Endothelial cell of umbilical vein (primary cell): ENCODE measurements at regions not wholly inside any gene's neighbourhood (a gene's known extent, or its start where the extent isn't known, plus 50 kb on each side); places are given as distances from the start of the nearest gene placed in this dataset.

ENCODE experiments used
- BruUV-seq: library from RNA; stranded (reverse); fragments of 400-500 nt; replicated peaks from 2 replicates; lab custom pipeline; 2021; lab: Mats Ljungman, UMichigan
- CTCF ChIA-PET: fragments of 300-600, 350-600 bp; sonication (Branson Sonifier 250); formaldehyde crosslinking; loops from one replicate; lab custom pipeline; 2021; ENCODE audit warnings: antibody characterized with exemption, inconsistent platforms; lab: Charles Lee
- POLR2A ChIA-PET: fragments of 300-600, 350-600 bp; sonication (Branson Sonifier 250); formaldehyde crosslinking; loops from one replicate; lab custom pipeline; 2021; ENCODE audit warnings: antibody characterized with exemption, inconsistent platforms; lab: Charles Lee
- DNase-seq: peaks from one replicate; pipeline ENCODE4 v3.0.0-alpha.2; 2011; ENCODE audit warnings: low read depth, low spot score
- FAIRE-seq: peaks from 2 replicates; lab custom pipeline; 2011; peaks lifted over from hg19 to GRCh38; lab: Jason Lieb, UNC
- H2AFZ ChIP-seq: 2 replicates; pipeline ENCODE4 v1.6.0; 2012; ENCODE audit warnings: low read depth, low read length, control low read depth, inconsistent platforms
- H3K27ac ChIP-seq: 2 replicates; pipeline ENCODE4 v1.5.1; 2011; ENCODE audit warnings: low read depth, mild to moderate bottlenecking, control low read depth, low read length, moderate library complexity; ENCODE audit not compliant: insufficient read depth
- H3K27me3 ChIP-seq, 2 experiments: 2 replicates each; pipeline versions ENCODE4 v1.6.0 to v1.6.1; 2011; ENCODE audit warnings: low read length in 2 of 2, mixed read lengths in 1 of 2; ENCODE audit not compliant: control insufficient read depth in 2 of 2, insufficient read depth in 2 of 2
- H3K36me3 ChIP-seq, 2 experiments: 2 replicates in 1 of 2; 3 replicates in 1 of 2; pipeline ENCODE4 v1.5.1; 2011; ENCODE audit warnings: low read length in 2 of 2, mild to moderate bottlenecking in 1 of 2, moderate library complexity in 1 of 2; ENCODE audit not compliant: control insufficient read depth in 2 of 2, insufficient read depth in 2 of 2; ENCODE audit errors: extremely low read depth in 1 of 2
- H3K4me1 ChIP-seq: 3 replicates; pipeline ENCODE4 v1.5.1; 2011; ENCODE audit warnings: mild to moderate bottlenecking, low read length; ENCODE audit not compliant: control insufficient read depth, insufficient read depth; ENCODE audit errors: extremely low read depth
- H3K4me2 ChIP-seq: 2 replicates; pipeline ENCODE4 v1.6.1; 2011; ENCODE audit warnings: low read length, control low read depth, mixed read lengths; ENCODE audit not compliant: insufficient read depth
- H3K4me3 ChIP-seq, 3 experiments: fragments of 200-600 bp in 1 of 3; sonication (generic), shearing (Covaris generic) in 1 of 3; replicated peaks in 1 of 3; 2 replicates each; pipeline ENCODE4 v1.5.1; 2011 to 2016; ENCODE audit warnings: control low read depth in 3 of 3, low read length in 3 of 3, mild to moderate bottlenecking in 2 of 3, inconsistent platforms in 1 of 3, low read depth in 1 of 3, moderate library complexity in 1 of 3; ENCODE audit not compliant: insufficient read depth in 1 of 3
- H3K79me2 ChIP-seq: 2 replicates; pipeline ENCODE4 v1.6.0; 2012; ENCODE audit warnings: low read length, inconsistent platforms; ENCODE audit not compliant: control insufficient read depth, insufficient read depth
- H3K9ac ChIP-seq: replicated peaks from 2 replicates; pipeline ENCODE3; 2011; ENCODE audit warnings: low read length, control low read depth; ENCODE audit not compliant: insufficient read depth; ENCODE audit errors: extremely low read depth
- H3K9me1 ChIP-seq: replicated peaks from 3 replicates; pipeline ENCODE4 v1.6.0; 2011; ENCODE audit warnings: mild to moderate bottlenecking, low read length; ENCODE audit not compliant: control insufficient read depth, insufficient read depth; ENCODE audit errors: extremely low read depth
- H3K9me3 ChIP-seq: replicated peaks from 2 replicates; pipeline ENCODE4 v1.5.1; 2012; ENCODE audit warnings: low read length, inconsistent platforms; ENCODE audit not compliant: control insufficient read depth, insufficient read depth
- H4K20me1 ChIP-seq: replicated peaks from 2 replicates; pipeline ENCODE3; 2011; ENCODE audit warnings: mild to moderate bottlenecking, low read length; ENCODE audit not compliant: control insufficient read depth, insufficient read depth; ENCODE audit errors: extremely low read depth
- EZH2 ChIP-seq: IDR thresholded peaks from 2 replicates; pipeline ENCODE4 v1.6.1; 2012; ENCODE audit warnings: borderline replicate concordance, low read depth, mild to moderate bottlenecking, moderate library complexity, low read length, inconsistent platforms; ENCODE audit not compliant: severe bottlenecking
- FOS ChIP-seq: IDR thresholded peaks from 2 replicates; pipeline ENCODE4 v1.6.1; 2011; ENCODE audit warnings: mild to moderate bottlenecking, low read length, moderate library complexity, borderline replicate concordance; ENCODE audit not compliant: insufficient read depth
- GATA2 ChIP-seq: IDR thresholded peaks from 2 replicates; pipeline ENCODE4 v1.7.0; 2011; ENCODE audit warnings: low read depth, mild to moderate bottlenecking, moderate library complexity, mixed read lengths, low read length; ENCODE audit not compliant: insufficient read length, insufficient read depth
- JUN ChIP-seq: IDR thresholded peaks from 2 replicates; pipeline ENCODE4 v1.6.1; 2011; ENCODE audit warnings: borderline replicate concordance, low read depth; ENCODE audit not compliant: insufficient read length, insufficient read depth
- MAX ChIP-seq: IDR thresholded peaks from 2 replicates; pipeline ENCODE4 v1.6.1; 2011; ENCODE audit not compliant: insufficient read depth, insufficient read length
- MYC ChIP-seq: IDR thresholded peaks from one replicate; pipeline ENCODE4 v1.6.1; 2011; ENCODE audit warnings: mild to moderate bottlenecking, low read depth, low read length
- POLR2A ChIP-seq: IDR thresholded peaks from 2 replicates; pipeline ENCODE4 v1.6.1; 2012; ENCODE audit warnings: low read depth, mild to moderate bottlenecking, control low read depth, low read length
- POLR2AphosphoS5 ChIP-seq: IDR thresholded peaks from 2 replicates; pipeline ENCODE4 v1.6.1; 2012; ENCODE audit warnings: low read depth, mild to moderate bottlenecking, control low read depth, low read length, moderate library complexity; ENCODE audit not compliant: insufficient read depth
- dilution Hi-C: fragments of 300-500 bp; cut with MboI; formaldehyde crosslinking; loops from one replicate; pipeline ENCODE4 v1.15.0; 2019; ENCODE audit warnings: low sequenced_read_pairs; ENCODE audit not compliant: extremely low pct_ligation_motif_present
- intact Hi-C: fragments of 100-400 bp; cut with micrococcal nuclease; formaldehyde crosslinking; loops from one replicate; pipeline ENCODE4 v1.10.0; 2022
- TF ChIP-seq, protein P1 (sequence below), 2 donors: IDR thresholded peaks; 1 replicate in 1 of 2; 2 replicates in 1 of 2; pipeline ENCODE4 v1.5.1; 2011; ENCODE audit warnings: low read length in 2 of 2, mild to moderate bottlenecking in 2 of 2, moderate library complexity in 2 of 2, control low read depth in 1 of 2, inconsistent platforms in 1 of 2, low read depth in 1 of 2; ENCODE audit not compliant: insufficient read depth in 1 of 2; ENCODE audit errors: extremely low read depth in 1 of 2

DNA sequence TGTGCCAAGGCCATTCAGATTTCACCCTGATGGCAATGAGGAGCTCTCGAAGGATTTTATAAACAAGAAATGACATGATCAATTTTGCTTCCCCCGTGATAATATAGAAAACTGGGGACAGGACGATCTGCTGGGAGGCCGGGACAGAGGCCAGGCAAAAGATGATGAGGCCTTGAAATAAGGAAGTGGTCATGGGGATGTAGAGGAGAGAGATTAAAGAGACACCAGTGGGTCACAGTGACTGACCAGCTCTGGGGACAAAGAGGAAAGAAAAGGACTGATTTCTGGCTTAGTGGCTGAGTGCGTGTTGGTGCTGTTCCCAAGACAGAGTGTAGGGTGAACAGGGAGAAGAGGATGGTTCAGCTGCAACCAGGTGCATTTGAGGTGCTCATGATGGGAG is 68.7 kb upstream of the FLT1 start:
- no peaks in the 10 kb centered on the region for H3K79me2 ChIP-seq
- H4K20me1 ChIP-seq: no peaks in the 10 kb centered on the region
- no peak for TF ChIP-seq JUN
- TF ChIP-seq FOS: no peak
- TF ChIP-seq POLR2AphosphoS5: no peak
- TF ChIP-seq EZH2: no peak
- TF ChIP-seq MYC: no peak
- TF ChIP-seq MAX: no peak
- no peak for TF ChIP-seq POLR2A
- TF ChIP-seq, protein P1, sequence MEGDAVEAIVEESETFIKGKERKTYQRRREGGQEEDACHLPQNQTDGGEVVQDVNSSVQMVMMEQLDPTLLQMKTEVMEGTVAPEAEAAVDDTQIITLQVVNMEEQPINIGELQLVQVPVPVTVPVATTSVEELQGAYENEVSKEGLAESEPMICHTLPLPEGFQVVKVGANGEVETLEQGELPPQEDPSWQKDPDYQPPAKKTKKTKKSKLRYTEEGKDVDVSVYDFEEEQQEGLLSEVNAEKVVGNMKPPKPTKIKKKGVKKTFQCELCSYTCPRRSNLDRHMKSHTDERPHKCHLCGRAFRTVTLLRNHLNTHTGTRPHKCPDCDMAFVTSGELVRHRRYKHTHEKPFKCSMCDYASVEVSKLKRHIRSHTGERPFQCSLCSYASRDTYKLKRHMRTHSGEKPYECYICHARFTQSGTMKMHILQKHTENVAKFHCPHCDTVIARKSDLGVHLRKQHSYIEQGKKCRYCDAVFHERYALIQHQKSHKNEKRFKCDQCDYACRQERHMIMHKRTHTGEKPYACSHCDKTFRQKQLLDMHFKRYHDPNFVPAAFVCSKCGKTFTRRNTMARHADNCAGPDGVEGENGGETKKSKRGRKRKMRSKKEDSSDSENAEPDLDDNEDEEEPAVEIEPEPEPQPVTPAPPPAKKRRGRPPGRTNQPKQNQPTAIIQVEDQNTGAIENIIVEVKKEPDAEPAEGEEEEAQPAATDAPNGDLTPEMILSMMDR (IDR thresholded peaks at IDR 0.05; ENCODE audit: extremely low read depth in 1 of 2, insufficient read depth in 1 of 2, low read depth in 1 of 2, low read length in 2 of 2): no peak
- TF ChIP-seq GATA2: no peak
- H3K27ac ChIP-seq: no peak overlapping the region
- dilution Hi-C loops (no loop called here), intact Hi-C loops (no loop called here)
- H3K9me1 ChIP-seq: no peaks in the 10 kb centered on the region
- no peak overlapping the region for H2AFZ ChIP-seq
- ChIA-PET CTCF (no interaction called here), POLR2A (no interaction called here)
- no peak overlapping the region for H3K4me2 ChIP-seq
- H3K36me3 ChIP-seq: no peaks in the 10 kb centered on the region
- H3K4me3 ChIP-seq: no peak overlapping the region
- H3K27me3 ChIP-seq: no peaks in the 10 kb centered on the region
- H3K4me1 ChIP-seq: peaks cover under 1% of the 10 kb centered on the region
- H3K9me3 ChIP-seq: no peaks in the 10 kb centered on the region
- FAIRE-seq (no peak), DNase-seq (no peak)
- BruUV-seq: no TSS peak
- H3K9ac ChIP-seq: no peak overlapping the region
